Activated T-helper 1 cell treated with anti-CD3 and anti-CD28 coated beads, Interleukin-2, amount 50 U/mL, for 16 hours (primary cell): ENCODE measurements at regions not wholly inside any gene's neighbourhood (a gene's known extent, or its start where the extent isn't known, plus 50 kb on each side); places are given as distances from the start of the nearest gene placed in this dataset.

Experiments used
- DNase-seq, 2 donors: peaks; one replicate each; pipeline ENCODE4 v3.0.0-alpha.2; 2020; ENCODE audit warnings: low read depth in 1 of 2, low spot score in 1 of 2

DNA sequence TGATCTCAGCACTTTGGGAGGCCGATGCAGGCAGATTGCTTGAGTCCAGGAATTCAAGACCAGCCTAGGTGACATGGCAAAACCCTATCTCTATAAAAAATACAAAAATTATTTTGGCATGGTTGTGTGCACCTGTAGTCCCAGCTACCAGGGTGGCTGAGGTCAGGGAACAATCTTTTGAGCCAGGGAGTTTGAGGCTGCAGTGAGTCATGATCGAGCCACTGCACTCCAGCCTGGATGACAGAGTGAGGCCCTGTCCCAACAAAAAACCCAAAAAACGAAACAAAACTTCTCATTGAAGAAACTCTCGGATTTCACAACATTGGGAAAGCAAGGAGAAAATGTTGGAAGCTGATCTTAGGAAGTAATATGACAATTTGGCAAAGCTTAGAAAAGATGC lies 317.3 kb upstream of the MGAT5 start:
- DNase-seq, result no peak

DNA sequence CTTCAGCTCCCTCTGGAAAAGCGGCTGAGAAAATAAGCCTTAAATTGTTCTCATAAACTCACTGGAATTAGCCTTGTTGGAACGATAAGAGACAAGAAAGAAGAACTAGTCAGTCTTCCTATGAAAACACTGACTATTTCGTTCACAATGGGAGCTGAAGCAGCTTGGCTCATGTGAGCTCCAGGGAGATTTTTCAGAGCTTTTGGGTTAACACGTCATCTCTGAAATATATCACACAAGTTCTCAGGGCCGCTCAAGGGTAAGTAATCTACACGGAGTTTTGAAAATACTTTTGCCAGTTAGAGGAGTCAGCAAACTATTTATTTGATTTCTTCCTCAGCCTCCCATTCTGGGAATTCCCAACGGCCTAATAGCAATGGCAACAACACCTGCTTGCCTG lies 316.2 kb upstream of the MGAT5 start:
- DNase-seq, result no peak

DNA sequence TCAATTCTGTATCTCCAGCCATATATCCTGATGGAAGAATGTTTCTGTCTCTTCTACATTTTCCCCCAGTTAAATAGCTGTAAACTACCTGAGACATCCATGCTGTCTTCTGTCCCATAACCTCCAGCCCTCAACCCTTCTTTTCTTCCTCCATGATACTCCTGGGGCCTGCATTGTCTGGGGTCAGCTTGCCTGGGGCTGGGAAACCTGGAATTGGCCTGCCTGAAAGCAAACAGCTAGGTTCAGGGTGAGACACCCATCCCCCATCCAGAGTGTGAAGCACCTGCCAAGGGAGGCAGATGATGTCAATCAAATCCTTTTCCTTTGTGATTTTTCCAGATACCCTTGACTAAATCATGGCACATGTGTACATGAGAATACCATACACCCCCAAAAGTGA lies 313.7 kb upstream of the MGAT5 start:
- DNase-seq, result no peak

DNA sequence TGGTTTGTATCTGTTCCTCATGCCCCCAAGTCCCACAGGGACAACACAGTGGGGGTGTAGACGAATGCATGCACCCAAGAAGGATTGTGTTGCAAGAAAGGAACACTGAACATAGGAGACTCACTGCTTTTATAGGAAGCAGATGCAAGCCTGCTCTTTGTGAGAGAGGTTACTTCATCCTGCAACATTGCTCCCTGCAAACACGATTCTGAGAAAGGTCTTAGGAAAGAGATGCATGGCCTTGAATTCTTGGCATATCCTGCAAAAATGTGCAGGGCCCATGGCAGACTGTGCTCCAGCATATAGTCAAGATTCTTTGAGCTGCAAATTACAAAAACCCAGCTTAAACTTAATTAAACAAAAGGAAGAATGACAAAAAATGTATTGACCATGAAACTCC lies 312.2 kb upstream of the MGAT5 start:
- no peak for DNase-seq

DNA sequence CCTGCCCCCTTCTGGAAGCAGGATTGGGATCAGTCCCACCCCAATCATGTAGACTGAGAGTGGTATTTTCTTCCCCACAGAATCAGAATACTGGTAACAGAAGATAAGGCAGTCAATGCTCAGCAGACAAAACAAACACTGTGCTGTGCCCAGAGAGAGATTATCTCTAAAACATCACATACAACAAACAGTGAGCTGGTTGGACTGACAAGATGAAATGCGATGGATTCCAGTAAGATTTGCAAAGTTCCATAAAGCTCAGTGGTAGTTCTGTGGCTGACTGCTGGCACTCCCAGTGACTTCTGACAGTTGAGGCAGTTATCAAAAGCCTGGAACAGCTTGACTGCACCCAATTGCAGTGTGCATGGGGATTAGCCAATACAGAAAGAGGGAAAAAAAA lies 311.5 kb upstream of the MGAT5 start:
- DNase-seq, result no peak

DNA sequence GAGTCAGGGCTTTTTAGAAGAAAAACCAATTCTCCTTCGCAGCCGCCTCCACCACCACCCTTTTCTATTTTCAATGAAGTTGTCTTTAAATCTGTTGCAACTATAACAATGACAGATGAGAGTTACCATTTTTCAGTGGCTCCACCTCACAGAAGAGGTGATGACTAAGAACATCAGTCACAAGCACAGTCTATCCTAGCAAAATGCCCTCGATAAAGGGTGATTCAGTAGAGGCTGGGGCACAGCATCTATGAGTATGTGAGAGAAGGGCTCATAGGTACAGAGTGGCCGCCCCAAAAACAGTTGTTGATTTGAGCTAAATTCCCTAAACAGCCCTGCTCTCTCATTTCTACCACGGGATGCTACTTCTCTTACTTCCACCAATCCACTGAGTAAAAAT lies 310.8 kb upstream of the MGAT5 start:
- DNase-seq, result no peak

DNA sequence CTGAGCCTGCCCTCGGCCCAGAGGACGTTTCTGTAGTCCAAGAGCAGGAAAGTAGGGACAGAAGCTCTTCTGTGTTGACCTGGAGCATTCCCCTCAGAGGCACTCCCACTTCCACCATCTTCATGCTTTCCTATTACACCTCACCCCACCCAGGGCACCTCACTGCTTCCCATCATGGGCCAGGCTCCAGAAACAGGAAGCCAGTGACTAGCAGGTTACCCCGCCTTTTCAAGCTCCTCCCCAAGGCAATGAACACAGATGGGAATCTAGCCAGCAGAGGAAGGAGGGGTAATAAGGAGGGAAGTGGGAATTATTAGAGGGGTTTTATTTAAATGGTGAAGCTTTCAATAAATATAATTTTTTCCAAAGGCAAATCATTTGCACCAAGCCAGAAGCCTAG lies 308.8 kb upstream of the MGAT5 start:
- no peak for DNase-seq

DNA sequence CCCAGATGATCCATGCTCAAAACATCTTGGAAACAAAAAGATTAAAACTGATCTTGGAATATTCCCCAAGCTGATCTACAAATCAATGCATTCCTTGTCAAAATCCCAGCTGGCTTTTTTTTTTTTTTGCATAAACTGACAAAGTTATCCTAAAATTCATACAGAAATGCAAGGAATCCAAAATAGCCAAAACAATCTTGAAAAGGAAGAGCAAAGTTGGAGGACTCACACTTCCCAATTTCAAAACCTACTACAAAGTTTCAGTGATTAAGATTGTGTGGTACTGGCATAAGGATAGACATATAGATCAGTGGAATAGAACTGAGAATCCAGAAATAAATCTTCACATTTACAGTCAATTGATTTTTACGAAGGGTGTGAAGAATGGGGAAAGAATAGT lies 306.8 kb upstream of the MGAT5 start:
- no peak for DNase-seq

DNA sequence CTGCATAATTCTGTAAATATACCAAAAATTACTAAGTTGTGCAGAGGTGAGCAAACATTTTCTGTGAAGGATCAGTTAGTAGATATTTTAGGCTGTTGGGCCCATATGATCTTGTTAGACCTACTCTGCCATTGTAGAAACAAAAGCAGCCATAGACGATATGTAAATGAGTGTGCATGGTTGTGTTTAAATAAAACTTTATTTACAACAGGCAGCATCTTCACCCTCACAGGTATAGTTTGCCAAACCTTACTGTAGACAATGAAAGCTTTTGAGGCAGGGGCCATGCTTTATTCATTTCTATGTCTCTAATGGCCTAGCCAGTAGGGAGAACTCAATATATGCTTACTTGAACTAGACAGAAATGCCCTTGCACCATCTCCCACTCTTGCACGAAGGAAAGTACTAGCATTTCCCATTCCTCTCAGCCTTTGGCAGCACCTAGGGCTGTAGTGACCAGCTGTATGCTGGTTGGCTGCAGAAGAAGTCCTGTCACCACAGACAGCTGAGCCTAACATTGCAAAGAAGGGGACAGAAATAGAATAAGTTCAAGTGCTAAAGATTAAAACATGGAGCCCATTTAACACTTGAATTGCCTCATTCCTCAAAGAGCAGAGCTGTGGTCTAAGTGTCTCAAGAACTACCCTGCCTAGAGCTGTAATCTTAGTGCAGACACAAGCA lies 305.1 kb upstream of the MGAT5 start:
- no peak for DNase-seq

DNA sequence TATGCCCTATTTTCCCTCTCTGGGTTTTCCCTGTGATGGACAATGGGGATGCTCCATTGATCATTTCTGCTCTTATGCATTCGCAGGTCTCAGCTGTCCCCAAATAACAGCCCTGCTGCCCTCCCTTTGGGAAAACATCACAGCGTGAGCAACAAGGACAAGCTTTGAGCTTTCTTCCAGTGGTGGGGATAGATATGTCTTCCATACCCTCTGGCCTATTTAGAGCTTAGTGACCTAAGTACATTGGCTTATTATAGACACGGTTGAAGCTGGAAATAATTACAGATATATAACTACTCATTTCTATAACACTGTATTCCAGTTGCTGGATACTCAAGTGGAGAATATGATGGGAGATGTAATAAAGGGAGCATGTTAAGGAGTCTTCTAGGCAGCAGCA lies 304.3 kb upstream of the MGAT5 start:
- DNase-seq, result no peak

DNA sequence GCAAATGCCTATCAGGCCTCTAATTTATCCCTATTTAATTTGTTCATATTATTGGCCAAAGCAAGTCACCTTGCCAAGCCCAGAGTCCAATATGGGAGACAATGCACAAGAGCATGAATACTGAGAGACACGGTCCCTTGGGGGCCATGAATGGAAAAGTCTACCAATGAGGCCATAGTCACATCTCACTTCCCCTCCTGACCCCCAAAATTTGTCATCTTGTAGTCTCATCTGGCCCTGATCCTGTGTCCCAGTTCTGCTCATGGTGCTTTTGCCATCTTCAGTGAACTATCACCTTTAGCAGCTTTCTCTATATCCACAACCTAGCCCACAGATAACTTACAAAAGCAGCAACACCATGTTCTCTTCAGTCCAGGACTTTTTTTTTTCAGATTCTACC lies 302.7 kb upstream of the MGAT5 start:
- DNase-seq, result no peak

DNA sequence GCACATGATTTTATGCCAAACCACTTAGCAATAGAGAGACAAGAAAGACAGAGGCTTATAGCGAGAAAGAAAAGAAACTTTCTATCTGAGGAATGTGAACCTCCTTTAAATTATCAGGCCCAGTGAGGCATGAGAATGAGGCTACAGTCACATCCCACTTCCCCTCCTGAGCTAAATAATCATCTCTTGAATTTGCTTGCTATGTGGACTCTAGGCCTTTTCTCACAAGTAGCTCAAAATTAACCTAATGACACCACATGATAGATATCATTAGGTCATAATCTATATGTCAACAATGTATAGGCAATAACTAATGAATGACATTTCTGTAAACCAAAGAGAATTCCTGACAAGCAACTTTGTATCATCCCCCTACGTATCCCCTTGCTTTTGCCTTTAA lies 301.5 kb upstream of the MGAT5 start:
- DNase-seq, result no peak

DNA sequence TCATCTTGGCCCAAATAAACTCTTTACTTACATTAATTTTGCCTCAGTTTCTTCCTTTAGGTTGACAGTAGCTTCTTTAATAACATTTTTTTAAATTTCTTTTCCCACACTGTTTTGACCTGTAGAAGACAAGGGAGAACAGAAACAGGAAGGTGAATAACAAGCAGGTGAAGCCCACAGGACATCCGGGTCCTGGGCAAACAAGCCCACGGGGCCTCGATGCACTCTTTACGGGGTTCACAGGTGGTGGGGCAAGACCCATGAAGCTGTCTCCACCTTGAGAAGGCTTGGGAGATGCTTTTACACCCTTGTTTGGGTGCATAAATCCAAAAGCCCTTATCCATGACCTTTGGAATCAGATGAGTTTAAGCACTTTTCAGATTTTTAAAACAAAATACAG lies 301.0 kb upstream of the MGAT5 start:
- DNase-seq, result no peak

DNA sequence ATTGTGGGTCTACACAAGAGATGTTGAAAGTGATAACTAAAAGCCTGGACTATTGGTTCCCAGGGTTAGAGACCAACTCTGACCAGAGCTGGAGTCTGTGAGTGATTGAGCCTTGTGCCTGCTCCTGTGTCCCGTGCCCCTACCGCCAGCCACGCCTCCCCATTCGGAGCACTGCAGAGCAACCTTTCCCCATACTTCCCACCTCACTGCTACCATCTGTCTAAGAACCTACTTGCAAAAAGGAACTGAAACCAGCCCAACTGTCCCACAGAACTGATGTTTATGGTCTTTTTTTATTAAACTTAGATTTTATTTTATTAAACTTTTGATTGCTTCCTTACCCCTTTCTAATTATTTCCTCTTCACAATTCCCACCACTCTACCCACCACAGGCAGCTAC lies 300.3 kb upstream of the MGAT5 start:
- no peak for DNase-seq

DNA sequence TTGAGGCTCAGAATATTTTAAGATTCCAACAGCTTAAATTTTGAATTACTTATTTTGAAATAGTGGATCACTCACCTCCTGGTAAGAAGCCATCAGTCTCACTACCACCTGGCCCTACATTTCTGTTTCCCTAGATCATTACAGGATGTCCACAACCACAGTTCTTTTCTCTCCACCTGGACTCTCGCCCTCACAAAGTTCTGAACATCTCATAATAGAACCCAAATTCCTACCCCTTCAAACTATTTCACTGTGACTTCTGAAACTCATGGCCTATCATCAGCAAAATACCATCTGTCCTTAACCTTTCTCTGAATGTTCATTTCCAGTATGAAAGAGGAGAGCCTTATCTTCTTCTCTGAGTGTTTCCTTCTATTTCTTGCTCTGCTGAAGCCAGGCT lies 299.2 kb upstream of the MGAT5 start:
- no peak for DNase-seq

DNA sequence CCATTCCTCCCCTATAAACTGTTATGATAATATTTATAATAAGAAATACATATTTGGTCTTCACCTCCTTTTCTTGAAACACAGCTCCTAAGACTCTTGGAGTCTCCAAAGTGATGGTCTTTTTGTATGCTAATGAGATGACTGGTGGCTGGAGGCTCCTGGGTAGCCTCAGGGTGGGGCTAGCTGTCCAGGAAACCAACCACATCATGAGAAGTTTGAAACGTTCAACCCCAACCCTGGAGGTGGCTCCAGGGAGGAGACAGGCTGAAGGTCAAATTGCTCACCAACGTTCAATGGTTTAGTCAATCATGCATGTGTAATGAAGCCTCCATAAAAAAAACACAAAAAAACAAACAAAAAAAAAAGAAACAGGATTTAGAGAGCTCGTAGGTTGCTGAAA lies 298.7 kb upstream of the MGAT5 start:
- no peak for DNase-seq

DNA sequence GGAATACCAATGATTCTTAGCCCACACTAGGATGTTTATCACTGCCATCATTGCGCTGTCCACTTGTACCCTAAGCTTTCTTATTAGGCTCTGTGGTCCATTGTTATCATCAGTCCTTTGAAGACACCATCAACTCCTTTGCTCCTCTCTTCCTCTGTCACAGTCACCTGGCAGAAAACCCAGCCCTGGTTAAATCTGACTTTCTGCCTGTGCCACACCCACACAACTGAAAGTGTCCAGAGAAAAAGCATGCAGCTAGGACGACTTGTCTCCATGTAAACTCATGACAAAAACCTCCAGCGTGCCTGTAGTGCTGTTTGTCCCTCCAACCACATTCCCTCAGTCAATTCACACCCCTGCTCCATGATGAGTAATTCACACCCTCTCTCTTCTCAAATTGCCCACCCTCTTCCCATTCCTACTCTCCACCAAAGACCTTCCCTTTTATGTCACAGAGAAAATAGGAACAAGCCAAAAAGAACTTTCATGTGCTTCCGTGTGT lies 297.4 kb upstream of the MGAT5 start:
- DNase-seq, result no peak

DNA sequence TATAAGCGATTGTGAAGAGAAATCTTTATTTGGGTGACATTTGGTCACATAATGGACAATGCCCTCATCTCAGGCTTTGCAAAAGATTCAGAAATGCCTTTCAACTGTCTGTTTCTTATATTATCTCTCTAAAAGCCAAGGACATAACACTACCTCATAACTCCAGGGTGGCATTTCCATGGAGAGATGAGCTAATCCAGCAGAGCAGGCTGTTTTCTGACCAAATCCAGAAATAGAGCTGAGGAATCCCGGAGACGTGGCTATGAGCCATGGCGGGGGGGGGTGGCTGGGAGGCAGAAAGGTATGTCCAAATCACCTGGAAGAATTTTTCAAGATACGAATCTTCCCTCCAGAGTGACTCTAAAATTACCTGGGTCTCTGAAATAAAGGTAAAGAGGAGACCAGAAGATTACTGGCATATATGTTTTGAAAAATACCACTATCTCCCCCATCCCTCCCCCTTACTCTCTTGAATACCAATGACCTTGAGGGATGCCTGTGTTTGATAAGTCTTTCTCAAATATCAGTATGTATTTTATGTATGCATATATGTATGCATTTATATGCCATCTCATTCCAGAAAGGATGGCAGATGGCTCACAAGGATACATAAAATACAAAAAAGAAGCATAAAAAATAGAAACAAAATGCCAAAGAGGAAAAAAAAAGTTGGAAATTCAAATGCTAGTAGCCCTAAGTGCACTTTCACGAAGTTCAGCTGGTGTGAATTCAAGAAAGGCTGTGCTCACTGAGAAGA lies 296.0 kb upstream of the MGAT5 start:
- no peak for DNase-seq

DNA sequence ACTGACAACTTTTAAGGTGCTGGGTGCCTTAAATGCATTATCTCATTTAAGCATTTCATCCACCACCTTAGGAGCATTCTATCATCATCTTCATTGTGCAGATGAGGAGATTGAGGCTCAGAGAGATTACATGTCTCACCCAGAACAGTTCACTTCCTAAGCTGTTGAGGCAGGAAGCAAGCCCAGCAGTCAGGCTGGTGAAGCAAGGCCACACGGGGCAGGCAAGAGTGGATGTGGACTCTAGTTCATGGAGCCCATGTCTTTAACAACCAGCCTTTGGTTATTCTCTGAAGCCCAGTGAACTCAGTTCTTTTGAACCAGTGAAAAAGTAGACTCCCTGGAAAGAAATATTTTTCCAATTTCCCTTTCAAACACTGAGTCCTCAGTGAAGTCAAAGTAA lies 294.8 kb upstream of the MGAT5 start:
- no peak for DNase-seq

DNA sequence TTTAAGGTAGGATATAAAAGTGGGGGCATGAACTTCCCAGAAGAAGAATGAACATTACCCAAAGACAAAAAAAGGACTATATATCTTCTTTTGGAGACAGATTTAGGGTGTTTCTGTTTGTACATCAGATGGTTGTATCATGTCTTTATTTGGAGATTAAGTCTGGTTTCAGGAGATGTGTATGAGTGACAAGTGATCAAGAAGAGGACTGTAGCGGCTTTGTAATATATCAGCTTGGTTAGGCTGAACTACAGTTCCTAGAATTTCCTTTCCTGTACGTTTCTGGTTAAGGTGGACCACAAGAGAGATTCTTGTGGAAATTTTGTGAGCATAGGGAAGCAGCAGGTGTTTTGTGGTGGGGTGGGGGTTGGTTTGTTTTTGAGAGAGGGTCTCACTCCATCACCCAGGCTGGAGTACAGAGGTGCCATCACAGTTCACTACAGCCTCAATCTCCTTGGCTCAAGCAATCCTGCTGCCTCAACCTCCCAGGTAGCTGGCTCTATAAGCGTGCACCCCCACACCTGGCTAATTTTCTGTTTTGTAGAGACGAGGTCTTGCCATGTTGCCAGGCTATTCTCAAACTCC lies 287.1 kb upstream of the MGAT5 start:
- no peak for DNase-seq

DNA sequence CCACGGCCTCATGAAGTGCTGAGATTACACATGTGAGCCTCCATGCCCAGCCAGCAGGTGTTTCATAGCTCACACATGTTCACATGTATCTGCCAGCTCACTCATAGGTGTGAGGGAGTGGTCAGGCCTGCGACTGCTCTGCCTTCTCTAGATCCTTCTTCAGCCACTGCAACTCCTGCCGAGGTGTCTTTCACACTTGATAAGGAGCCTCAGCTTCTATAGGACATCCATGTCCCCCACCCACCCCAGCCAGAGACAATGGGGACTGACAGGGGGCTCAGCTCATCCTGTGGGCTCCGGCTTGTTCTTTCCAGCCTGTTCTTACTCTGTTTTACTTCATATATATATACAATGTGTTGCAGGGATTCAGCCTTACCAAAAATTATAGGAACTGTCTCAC lies 286.5 kb upstream of the MGAT5 start:
- DNase-seq, result no peak

DNA sequence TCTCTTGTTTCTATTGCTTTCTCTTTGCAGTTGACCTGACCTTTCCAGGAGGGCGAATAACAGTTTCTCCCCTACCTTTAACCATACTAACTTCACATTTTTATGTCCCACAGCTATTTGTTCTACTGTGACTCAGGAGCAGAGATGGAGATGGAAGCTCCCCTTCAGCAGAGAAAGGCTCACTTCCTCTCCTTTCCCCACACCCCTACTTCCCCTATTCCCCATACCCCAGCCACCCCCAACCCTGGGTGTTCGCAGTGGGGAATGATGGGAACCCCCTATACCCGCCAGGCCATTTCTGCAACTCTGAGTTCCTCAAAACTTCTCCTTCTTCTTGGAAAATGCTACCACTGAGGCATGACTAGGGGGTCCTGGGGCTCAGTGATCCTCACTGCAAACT lies 285.4 kb upstream of the MGAT5 start:
- DNase-seq, result no peak

DNA sequence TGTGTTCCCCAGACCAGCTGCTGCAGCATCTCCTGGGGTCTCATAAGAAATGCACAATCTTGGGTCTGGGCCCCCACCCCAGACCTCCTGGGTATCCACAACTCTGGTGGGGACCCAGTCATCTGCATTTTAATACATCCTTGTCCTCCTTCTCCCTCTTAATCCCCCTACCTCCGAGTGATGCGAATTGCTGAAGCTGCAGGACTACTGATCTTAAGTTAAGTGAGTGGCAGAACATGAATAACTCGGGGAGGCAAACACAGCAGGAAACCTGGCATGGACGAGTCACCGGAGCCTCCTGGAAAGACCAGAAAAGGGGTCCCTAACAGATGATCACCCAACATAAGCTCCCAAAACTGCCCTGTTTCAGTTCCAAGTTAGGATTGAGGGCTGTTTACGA lies 283.2 kb upstream of the MGAT5 start:
- no peak for DNase-seq
